Fibroblast of skin of left quadriceps (primary cell): ENCODE measurements at regions not wholly inside any gene's neighbourhood (a gene's known extent, or its start where the extent isn't known, plus 50 kb on each side); places are given as distances from the start of the nearest gene placed in this dataset.
"Not testable (repeated sequence)": the region's sequence is repeated elsewhere in the genome, so short reads cannot be mapped to it uniquely, and the experiment has no call there.

Experiments used
- DNase-seq, 2 experiments: peaks; one replicate each; pipeline ENCODE4 v3.0.0-alpha.2; 2013; ENCODE audit warnings: low read depth in 2 of 2

DNA sequence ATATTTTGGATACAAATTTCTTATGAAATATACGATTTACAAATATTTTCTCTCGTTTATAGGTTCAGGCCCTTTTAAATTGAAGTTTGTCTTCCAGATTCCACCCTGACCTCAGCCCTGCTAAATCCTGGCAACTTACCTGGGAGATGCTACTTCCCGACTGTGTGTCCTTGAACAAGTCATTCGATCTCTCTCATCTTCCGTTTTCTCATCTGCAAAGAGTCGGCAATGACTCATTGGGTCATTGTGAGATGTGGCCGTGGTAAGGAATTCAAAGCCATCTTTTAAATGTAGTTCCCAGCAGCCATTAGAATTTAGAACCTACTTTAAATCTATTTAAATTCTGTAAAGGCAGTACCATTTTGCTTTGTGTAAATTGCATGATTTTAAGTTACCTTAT lies 72.5 kb downstream of the LHX2 start:
- no peak for DNase-seq

DNA sequence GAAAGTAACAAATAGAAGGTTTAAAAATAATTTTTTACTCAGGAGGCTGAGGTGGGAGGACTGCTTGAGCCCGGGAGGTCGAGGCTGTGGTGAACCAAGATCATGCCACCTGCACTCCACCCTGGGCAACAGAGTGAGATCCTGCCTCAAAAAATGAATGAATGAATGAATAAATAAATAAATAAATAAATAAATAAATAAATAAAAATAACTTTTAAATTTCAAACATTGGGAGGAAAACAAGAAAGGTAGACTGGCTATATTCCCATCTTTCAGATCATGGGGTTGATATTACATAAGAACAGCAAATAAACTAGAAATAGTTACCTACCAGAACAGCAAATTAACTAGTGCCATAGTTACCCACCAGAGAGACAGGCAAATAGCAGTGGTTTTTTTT lies 75.7 kb downstream of the LHX2 start:
- DNase-seq = no peak

DNA sequence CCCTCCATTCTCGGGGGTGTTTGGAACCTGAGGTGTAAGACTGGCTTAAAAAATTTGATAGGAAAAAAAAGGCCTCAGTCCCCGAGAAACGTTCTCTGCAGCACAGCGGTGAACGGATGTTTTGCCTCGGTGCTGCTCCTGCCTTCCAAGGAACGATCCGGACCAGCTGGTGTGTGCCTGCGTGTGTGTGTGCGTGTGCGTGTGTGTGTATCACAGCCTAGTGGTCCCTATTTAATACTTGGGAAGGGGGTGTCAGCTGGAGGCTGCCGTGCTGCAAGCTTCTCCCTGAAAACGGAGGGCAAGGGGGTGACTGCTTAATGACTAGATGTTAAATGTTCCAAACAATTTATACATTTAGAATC lies 76.9 kb downstream of the LHX2 start:
- no peak for DNase-seq

DNA sequence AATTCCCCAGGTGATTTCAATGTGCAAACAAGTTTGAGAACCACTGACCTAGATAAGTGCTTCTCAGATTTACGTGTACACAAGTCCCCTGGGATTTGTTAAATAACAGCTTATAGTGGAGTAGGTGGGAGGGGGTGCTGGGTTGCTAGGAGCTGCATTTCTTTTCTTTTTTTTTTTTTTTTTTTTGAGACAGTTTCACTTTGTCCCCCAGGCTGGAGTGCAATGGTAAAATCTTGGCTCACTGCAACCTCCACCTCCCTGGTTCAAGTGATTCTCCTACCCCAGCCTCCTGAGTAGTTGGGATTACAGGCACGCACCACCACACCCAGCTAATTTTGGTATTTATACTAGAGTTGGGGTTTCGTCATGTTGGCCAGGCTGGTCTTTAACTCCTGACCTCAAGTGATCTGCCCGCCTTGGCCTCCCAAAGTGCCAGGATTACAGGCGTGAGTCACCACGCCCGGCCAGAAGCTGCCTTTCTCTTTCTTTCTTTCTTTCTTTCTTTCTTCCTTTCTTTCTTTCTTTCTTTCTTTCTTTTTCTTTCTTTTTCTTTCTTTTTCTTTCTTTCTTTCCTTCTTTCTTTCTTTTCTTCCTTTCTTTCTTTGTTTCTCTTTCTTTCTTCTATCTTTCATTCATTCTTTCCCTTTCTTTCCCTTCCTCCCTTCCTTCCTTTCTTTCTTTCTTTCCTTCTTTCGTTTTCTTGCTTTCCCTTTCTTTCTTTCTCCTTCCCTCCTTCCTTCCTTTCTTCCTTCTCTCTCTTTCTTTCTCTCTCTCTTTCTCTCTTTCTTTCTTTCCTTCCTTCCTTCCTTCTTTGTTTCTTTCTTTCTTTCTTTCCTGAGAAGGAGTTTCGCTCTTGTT lies 78.3 kb downstream of the LHX2 start:
- not testable (repeated sequence) for DNase-seq

DNA sequence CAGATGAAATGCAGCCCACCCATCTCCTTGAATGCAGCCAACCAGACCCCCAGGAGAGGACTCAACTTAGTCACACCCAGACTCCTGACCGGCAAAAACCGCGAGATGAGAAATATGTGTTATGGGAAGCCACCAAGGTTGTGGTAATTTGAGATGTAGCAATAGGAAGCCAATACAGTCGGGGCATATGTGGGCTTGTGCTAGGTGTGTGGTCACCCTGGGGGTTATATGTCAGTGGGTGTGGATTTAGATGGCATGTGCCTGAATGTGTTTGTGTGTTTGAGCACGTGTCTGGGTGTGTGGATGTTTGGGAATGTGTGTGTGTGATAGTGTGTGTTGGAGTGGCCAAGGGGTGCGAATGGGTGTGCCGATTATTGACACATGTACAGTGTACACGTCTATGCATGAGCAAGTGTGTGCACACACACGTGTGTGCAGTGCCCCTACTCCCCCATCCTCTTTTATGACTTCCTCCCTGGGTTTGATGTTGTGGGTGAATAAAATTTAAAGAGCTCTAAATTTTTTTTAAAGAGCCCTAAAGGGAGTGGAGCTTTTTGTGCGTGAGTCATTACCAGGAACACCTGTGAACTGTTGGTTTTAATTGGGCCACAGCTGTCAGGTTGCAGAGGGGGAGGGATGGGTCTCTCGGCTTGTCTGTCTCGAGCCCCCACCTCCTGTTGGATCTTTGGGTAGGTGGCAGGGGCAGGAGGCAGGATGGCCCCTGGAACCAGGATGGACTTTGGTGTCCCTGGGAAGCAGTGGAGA lies 86.8 kb downstream of the LHX2 start:
- DNase-seq = no peak

DNA sequence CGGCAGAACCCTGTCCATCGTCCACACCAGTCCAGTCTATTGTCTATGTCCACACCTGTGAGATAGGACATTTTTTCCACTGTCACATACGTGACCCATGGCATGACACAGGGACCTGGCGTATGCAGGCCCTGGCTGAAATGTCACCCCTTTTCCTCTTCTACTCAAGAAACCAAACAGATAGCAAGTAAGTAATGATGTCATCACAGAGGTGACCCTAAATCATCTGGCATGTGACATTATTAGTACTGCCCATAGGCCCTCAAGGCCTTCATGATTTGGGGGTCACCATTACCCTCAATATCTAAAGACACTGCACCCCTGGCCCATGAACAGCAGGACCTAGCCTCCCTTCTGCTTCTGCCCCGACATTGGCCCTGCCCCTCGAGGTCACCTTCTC lies 88.3 kb downstream of the LHX2 start:
- DNase-seq = no peak

DNA sequence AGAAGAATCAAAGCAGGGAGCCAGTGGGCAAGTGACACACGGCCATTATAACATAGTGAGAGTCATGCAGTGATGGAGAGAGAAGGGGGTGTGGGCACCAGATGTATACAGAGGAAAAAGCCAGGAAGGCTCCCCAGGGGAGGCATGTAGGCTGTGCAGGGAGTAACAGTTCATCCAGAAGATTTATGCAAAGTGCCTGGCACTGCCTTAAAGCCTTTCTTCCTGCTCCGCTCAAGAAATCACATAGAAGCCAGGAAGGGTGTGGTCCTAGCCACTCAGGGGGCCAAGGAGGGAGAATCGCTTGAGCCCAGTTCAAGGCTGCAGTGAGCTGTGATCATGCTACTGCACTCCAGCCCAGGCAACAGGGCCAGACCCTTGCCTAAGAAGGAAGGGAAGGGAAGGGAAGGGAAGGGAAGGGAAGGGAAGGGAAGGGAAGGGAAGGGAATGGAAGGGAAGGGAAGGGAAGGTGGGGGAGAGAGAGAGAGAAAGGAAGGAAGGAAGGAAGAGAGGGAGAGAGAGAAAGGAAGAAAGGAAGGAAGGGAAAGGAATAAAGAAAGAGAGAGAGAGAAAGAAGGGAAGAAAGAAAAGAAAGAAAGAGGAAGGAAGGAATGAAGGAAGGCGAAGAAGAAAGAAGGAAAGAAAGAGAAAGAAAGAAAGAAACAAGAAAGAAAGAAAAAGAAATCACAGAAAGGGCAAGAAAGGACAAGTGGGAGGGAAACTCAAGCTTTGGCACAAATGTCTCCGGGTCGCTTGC lies 89.8 kb downstream of the LHX2 start:
- no peak for DNase-seq

DNA sequence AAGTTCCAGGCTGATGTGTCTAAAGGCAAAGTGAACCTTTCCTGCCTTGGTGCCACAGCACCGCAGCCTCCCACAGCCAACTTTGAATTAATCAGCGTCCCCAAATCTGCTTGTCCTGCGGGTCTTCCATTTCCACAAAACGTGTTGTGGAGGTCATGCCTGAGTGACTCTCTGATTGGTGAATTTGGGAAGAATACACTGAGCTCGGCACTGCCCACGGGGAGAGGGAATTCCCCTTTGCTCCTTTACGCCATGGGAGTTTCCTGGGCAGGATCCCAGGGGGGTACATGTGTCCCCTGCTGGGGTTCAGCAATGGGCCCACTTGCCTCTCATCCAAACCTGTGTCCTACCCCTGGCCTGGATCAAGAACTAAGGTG lies 90.4 kb downstream of the LHX2 start:
- no peak for DNase-seq

DNA sequence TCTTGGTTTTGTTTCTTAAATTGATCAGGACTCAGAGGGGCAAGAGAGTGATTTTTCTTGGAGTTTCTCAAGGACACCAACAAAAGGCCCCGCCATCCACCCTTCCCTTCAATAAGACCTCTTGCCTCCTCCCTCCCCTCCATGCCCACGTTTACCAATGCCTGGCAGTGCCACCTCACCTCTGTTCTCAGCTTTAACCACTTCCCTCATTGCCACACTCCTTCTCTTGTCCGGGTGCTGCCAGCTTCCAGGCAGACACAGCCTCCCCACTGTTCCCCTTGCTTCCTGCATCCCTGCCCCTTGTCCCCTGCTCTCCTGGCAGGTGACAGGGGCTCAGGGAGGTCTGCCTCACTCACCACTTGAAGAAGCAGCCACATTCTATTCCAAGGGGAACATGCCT lies 90.8 kb downstream of the LHX2 start:
- DNase-seq = no peak

DNA sequence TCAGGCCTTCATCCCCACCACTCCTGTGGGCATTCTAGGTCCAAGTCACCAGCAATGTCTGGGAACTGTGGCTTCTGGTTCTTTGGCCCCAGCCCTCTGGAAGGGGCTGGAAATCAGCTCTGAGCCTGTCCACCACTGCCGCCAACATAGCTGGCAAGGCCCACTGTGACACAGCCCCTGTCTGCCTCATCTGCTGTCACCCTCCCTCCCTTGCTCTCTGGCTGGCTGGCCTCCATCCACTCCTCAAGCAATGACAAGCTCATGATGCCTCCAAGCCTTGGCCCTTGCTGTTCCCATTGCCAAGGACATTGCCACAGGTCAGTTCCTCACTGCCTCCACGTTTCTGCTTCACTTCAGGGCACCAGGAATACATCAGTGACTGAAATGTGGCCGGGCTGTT lies 93.7 kb downstream of the LHX2 start:
- no peak for DNase-seq

DNA sequence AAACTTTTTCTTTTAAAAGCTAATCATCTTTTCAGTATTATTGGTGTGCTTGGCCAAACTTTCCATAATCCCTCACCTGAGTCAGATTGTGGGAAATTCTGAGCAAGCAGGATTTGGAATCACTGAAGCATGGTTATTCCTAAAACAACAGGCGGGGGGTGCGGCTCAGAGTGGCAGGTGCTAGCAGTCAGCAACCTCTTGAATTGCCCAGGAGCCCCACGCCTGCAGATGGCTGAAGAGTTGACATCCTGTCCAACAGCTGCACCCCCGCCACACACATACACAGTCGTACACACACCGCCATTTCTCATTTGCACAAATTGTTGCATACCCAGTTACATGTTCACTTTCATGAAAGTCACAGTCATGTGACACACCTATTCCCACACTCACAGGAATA lies 96.6 kb downstream of the LHX2 start:
- DNase-seq = no peak

DNA sequence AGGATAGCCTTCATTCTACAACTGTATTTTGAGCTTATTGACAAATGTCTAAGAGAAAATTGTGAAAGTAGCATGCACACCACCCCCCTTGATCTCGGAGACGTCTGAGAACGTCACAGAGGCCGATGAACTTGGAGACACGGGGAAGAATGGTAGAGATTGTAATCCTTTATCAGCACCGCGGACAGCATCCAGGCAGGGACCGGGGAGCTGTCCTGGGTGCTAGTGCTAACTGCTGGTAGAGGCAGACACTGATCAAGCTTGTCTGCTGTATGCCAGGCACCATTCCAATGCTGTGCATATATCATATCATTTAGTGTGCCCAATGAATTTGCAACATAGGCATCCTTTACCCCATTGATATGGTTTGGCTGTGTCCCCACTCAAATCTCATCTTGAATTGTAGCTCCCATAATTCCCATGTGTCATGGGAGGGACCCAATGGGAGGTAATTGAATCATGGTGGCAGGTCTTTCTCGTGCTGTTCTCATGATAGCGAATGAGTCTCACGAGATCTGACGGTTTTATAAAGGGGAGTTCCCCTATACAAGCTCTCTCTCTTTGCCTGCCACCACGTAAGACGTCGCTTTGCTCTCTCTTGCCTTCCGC lies 98.8 kb downstream of the LHX2 start:
- peak; percentile 33 to 46 for DNase-seq

DNA sequence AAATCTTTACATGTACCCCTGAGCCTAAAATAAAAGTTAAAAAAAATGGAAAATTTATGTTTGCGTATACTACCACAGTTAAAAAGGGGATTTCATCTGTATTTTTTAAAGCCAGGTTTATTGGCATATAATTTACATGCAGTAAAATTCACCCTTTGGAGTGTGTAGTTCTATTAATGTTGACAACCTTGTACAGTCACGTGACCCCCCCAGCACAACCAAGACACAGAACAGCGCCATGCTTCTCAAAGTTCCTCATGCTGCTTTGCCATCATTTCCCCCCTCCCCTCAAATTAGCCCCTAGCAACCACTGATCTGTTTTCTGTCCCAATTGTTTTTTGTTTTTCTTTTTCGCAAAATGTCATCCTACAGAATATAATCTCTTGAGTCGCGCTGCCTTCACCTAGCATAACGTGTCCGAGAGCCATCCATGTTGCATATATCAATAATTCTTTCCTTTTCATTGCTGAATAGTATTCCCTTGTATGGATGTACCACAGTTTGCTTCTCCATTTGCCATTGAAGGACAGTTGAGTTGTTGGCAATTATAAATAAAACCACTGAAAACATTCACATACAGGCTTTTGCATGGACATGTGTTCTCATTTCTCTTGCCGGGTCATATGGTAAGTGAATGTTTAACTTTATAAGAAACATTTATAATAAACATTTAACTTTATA lies 105.3 kb downstream of the LHX2 start:
- DNase-seq = no peak

DNA sequence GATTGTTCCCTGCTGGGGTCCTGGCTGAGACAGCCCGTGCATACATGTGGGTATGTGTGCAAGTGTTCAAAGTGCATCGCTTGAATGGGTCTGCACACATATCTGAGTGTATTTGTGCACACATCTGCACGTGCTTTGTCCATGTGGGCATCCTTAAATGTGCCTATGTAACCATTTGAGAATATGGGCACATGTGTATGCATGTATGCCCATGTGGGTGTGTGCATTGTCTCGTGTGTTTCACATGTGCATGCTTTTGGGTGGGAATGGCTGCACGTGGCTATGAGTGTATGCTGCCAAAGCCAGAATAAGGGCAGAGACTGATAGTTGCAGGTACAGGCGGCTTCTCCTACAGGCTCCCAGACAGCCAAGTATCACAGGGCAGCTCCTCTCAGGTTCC lies 107.3 kb downstream of the LHX2 start:
- DNase-seq = no peak

DNA sequence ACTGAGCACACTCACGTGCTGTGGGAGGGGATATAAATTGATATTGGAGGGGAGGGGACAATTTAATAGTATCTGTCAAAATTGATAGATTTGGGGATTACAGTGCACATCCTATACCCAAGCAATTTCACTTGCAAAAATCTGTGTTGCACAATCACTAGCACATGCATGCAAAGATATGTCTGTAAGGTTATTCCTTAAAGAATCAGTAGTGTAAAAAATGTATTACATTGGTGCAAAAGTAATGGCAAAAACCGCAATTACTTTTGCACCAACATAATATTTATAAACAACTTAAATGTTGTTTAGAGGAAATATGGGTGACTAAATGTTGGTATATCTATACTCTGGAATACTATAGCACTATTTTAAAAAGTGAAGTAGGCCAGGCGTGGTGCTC lies 108.7 kb downstream of the LHX2 start:
- DNase-seq = no peak

DNA sequence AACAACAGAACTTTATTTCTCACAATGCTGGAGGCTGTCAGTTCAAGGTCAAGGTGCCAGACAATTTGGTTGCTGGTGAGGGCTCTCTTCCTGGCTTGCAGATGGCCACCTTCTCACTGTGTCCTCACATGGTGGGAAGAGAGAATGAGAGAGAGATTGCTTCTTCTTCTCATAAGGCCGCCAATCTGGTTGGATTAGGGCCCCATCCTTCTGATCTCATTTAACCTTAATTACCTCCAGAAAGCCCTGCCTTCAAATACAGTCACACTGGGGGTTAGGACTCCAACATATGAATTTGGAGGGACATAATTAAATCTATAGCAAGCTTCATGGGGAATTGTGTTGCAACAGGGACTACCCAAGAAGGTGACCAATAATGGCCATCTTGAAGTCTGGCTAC lies 110.2 kb downstream of the LHX2 start:
- DNase-seq = no peak

DNA sequence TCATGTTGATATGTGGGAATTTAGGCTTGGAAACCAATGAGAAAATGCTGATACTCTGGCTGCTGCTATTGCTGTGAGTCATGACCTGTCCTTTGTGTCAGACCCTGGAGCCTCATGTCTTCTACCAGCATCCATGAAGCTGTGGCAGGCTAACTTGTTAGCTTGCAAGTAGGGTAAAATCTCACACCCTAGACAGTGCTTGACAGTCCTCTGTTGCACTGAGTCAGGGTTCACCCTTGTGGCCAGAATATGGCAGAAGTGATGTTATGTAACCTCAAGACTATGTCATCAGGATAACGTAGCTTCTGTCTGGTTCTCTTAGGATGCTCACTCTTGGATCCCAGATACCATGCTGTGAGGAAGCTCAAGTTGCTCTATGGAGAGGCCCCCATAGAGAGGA lies 110.8 kb downstream of the LHX2 start:
- DNase-seq = no peak

DNA sequence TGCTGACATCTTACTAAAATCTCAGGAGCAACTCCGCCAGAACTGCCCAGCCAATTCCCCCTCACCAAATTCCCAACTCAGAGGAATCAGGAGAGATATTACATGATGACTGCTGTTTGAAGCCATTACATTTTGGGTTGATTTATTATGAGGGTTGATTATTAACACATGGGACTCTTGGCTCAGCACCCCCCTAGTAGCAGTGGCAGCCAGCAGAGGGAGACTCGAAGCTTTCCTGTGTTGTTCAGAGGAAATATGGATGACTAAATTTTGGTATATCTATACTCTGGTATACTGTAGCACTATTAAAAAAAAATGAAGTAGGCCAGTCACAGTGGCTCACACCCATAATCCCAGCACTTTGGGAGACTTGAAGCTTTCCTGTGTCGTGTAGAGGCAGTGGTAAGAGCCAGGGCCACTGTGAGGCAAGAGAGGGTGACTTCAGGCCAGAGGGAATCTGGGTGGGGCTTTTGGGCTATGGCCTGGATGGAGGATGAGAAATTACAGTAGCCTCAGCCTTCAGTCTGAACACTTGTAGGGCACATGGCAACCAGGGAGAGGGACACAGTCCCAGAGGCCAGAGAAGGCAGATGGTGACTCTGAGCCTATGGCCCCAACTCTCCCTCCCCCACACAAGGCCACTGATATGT lies 111.4 kb downstream of the LHX2 start:
- DNase-seq = peak; percentile 65 to 67

DNA sequence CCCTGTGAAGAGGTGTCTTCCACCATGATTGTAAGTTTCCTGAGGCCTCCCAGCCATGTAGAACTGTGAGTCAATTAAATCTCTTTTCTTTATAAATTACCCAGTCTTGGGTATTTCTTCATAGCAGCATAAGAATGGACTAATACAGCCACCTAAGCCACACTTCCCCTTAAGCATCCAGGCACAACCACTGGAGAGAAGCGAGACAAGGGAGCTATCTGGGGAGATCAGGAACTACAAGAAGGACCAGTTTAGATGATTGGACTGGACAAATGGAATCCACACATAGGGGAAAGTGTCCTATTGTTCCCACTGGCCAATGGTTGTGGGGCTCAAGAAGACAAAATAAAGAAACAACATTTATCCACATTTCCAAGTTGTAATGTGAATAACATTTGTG lies 112.1 kb downstream of the LHX2 start:
- DNase-seq = not testable (repeated sequence)

DNA sequence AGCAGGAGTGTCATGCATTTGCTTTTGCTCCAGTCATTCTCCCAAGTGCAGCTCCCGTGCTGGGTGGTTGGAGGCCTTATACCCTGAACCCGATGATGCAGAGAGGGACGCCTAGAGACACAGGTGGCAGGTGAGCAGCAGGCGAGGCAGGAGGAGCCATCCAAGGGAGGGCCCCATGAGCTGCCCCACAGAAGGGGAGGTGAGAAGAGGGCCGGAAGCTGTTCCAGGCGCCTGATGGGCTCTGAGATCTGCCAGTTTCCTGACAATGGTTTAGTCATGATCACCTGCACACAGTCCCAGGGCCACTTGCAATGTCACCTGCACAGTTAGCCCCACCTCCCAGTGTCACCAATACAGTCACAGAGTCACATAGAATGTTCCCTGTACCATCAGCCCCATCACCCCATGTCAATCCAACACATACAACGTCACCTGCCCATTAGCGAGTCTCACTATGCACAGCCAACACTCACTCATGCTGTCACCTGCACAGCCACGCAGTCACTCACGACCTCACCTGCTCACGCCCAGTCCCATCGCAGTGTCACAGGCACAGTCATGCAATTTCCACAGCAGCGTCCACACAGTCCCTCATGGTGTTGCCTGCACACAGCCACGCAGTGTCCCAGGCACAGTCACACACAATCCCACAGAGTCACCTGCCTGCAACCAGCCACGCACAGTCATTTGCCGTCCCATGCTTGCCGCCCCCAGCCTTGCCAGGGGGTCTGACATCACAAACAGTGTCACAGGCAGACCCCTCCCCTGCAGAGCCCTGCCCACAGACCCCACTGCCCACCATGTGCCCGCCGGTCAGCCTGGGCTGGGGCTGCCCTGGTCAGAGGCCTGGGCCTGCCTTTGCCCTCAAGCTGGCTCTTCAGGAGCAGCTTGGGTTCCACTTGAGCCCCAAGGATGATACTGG lies 113.4 kb downstream of the LHX2 start:
- DNase-seq = no peak
